ENCODE measurements at regions not wholly inside any gene's neighbourhood (a gene's known extent, or its start where the extent isn't known, plus 50 kb on each side); places are given as distances from the start of the nearest gene placed in this dataset.

DNA sequence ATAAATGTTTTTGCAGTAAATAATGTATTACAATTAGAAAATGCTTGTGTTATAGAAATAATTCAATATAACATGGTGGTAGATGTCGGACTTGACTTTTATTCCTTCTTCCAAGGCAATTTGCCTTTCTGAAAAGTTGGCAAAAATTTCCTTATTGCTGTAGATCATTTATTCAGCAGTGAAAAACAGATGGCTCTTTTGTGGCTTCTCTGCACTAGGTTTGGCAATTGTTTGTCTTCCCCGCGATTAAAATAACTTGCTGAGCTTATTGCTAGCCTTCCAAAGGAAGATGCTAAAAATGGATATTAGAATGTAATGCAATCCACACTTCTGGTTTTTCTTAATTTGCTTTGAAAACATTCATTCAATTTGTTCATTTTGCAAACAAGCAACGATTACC lies 1977.9 kb upstream of the ADGRL3 start:
- TF ChIP-seq, protein P1, sequence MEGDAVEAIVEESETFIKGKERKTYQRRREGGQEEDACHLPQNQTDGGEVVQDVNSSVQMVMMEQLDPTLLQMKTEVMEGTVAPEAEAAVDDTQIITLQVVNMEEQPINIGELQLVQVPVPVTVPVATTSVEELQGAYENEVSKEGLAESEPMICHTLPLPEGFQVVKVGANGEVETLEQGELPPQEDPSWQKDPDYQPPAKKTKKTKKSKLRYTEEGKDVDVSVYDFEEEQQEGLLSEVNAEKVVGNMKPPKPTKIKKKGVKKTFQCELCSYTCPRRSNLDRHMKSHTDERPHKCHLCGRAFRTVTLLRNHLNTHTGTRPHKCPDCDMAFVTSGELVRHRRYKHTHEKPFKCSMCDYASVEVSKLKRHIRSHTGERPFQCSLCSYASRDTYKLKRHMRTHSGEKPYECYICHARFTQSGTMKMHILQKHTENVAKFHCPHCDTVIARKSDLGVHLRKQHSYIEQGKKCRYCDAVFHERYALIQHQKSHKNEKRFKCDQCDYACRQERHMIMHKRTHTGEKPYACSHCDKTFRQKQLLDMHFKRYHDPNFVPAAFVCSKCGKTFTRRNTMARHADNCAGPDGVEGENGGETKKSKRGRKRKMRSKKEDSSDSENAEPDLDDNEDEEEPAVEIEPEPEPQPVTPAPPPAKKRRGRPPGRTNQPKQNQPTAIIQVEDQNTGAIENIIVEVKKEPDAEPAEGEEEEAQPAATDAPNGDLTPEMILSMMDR (IDR thresholded peaks at IDR 0.05): no peak
- TF ChIP-seq POLR2A (IDR thresholded peaks at IDR 0.05): no peak

Measured in right lobe of liver (tissue), 4 donors.